ENCODE measurements at regions not wholly inside any gene's neighbourhood (a gene's known extent, or its start where the extent isn't known, plus 50 kb on each side); places are given as distances from the start of the nearest gene placed in this dataset.

GRCh38 chr7:104962781-104963180 is 51.2 kb upstream of the KMT2E start:
- H3K36me3 ChIP-seq (ENCODE audit: insufficient read depth in 1 of 2, low read depth in 1 of 2): no peaks in the 10 kb centered on the region
- no peaks in the 10 kb centered on the region for H3K4me1 ChIP-seq
- no peaks in the 10 kb centered on the region for H3K27me3 ChIP-seq (ENCODE audit: insufficient read depth in 3 of 3, low read length in 2 of 3)
- no peak for DNase-seq
- intact Hi-C loops (cut with DNase I): no loop called here
- H3K27ac ChIP-seq: no peak overlapping the region
- ATAC-seq: no peak
- H3K9me3 ChIP-seq: no peaks in the 10 kb centered on the region
- no peak overlapping the region for H3K4me3 ChIP-seq
- TF ChIP-seq CTCF (IDR thresholded peaks at IDR 0.05): no peak
- 77 to 86% (median 85%) methylated on average over 3 of the region's 3 CpGs for WGBS, 3 donors

- no peak overlapping the region for H3K4me3 ChIP-seq
- no peak overlapping the region for H3K27ac ChIP-seq
- no peaks in the 10 kb centered on the region for H3K36me3 ChIP-seq (ENCODE audit: insufficient read depth in 1 of 2, low read depth in 1 of 2)
- ATAC-seq (no peak), DNase-seq (no peak)
- intact Hi-C loops (cut with DNase I): no loop called here
- no peaks in the 10 kb centered on the region for H3K4me1 ChIP-seq
- no peaks in the 10 kb centered on the region for H3K9me3 ChIP-seq
- WGBS, 3 donors: 65 to 83% (median 69%) methylated on average over 2 of the region's 2 CpGs
- no peak for TF ChIP-seq CTCF (IDR thresholded peaks at IDR 0.05)
- H3K27me3 ChIP-seq (ENCODE audit: insufficient read depth in 3 of 3, low read length in 2 of 3): no peaks in the 10 kb centered on the region
These were observed 50.5 kb upstream of the KMT2E start for GRCh38 chr7:104963378-104963990.

- Histone ChIP-seq H3K27me3 (ENCODE audit: insufficient read depth in 3 of 3, low read length in 2 of 3) (no peaks in the 10 kb centered on the region), H3K36me3 (ENCODE audit: insufficient read depth in 1 of 2, low read depth in 1 of 2) (no peaks in the 10 kb centered on the region), H3K4me1 (no peaks in the 10 kb centered on the region), H3K4me3 (no peak overlapping the region), H3K9me3 (no peaks in the 10 kb centered on the region), H3K27ac (no peak overlapping the region)
- DNase-seq: no peak
- ATAC-seq: no peak
- WGBS, 3 donors: 76 to 82% (median 77%) methylated on average over 3 of the region's 3 CpGs
- intact Hi-C loops (cut with DNase I): no loop called here
- TF ChIP-seq CTCF (IDR thresholded peaks at IDR 0.05): no peak
These were observed 50.0 kb upstream of the KMT2E start for GRCh38 chr7:104963991-104964385.
